ENCODE measurements at regions not wholly inside any gene's neighbourhood (a gene's known extent, or its start where the extent isn't known, plus 50 kb on each side); places are given as distances from the start of the nearest gene placed in this dataset.

- DNase-seq (ENCODE audit: low spot score) = no peak
- Histone ChIP-seq H3K27ac (ENCODE audit: low read depth, low read length, poor library complexity, severe bottlenecking) (no peak overlapping the region), H3K79me2 (ENCODE audit: insufficient read depth, low read depth, low read length) (no peaks in the 10 kb centered on the region), H3K36me3 (ENCODE audit: insufficient read depth, low read length) (no peaks in the 10 kb centered on the region), H4K20me1 (ENCODE audit: insufficient read depth, low read length) (no peaks in the 10 kb centered on the region), H3K9me2 (ENCODE audit: insufficient read depth, low read length) (no peaks in the 10 kb centered on the region), H2AFZ (ENCODE audit: low read length) (no peak overlapping the region), H3K4me1 (ENCODE audit: insufficient read depth, low read length, poor library complexity, severe bottlenecking) (no peaks in the 10 kb centered on the region), H3K4me3 (ENCODE audit: low read depth, low read length, poor library complexity, severe bottlenecking) (no peak overlapping the region), H3K9me3 (ENCODE audit: low read length) (no peaks in the 10 kb centered on the region), H3K4me2 (ENCODE audit: low read length) (no peak overlapping the region)
- CTCF ChIA-PET (ENCODE audit: unreplicated experiment) = no interaction called here
- POLR2A ChIA-PET = no interaction called here
- no TSS peak for BruUV-seq (replicated peaks)
- intact Hi-C loops (cut with micrococcal nuclease; ENCODE audit: unreplicated experiment) = no loop called here
- no peak for TF ChIP-seq EZH2phosphoT487 (IDR thresholded peaks at IDR 0.05; ENCODE audit: borderline replicate concordance, low read depth, low read length)
Measured at GRCh38 chr20:60961551-60961950, 290.5 kb upstream of the CDH4 start.

- ChIA-PET POLR2A (no interaction called here), CTCF (ENCODE audit: unreplicated experiment) (no interaction called here)
- no peak overlapping the region for H3K27ac ChIP-seq (ENCODE audit: low read depth, low read length, poor library complexity, severe bottlenecking)
- H3K79me2 ChIP-seq (ENCODE audit: insufficient read depth, low read depth, low read length) = no peaks in the 10 kb centered on the region
- DNase-seq (ENCODE audit: low spot score) = no peak
- no peaks in the 10 kb centered on the region for H4K20me1 ChIP-seq (ENCODE audit: insufficient read depth, low read length)
- no peaks in the 10 kb centered on the region for H3K9me3 ChIP-seq (ENCODE audit: low read length)
- H3K9me2 ChIP-seq (ENCODE audit: insufficient read depth, low read length) = no peaks in the 10 kb centered on the region
- H3K4me2 ChIP-seq (ENCODE audit: low read length) = no peak overlapping the region
- no peaks in the 10 kb centered on the region for H3K4me1 ChIP-seq (ENCODE audit: insufficient read depth, low read length, poor library complexity, severe bottlenecking)
- H2AFZ ChIP-seq (ENCODE audit: low read length) = no peak overlapping the region
- no peak overlapping the region for H3K4me3 ChIP-seq (ENCODE audit: low read depth, low read length, poor library complexity, severe bottlenecking)
- no peaks in the 10 kb centered on the region for H3K36me3 ChIP-seq (ENCODE audit: insufficient read depth, low read length)
- intact Hi-C loops (cut with micrococcal nuclease; ENCODE audit: unreplicated experiment) = no loop called here
- no peak for TF ChIP-seq EZH2phosphoT487 (IDR thresholded peaks at IDR 0.05; ENCODE audit: borderline replicate concordance, low read depth, low read length)
- no peak for TF ChIP-seq CTCF (conservative IDR thresholded peaks at IDR 0.05; ENCODE audit: low read length)
- BruUV-seq (replicated peaks) = no TSS peak
Measured at GRCh38 chr20:60962367-60963045, 289.6 kb upstream of the CDH4 start.

DNA sequence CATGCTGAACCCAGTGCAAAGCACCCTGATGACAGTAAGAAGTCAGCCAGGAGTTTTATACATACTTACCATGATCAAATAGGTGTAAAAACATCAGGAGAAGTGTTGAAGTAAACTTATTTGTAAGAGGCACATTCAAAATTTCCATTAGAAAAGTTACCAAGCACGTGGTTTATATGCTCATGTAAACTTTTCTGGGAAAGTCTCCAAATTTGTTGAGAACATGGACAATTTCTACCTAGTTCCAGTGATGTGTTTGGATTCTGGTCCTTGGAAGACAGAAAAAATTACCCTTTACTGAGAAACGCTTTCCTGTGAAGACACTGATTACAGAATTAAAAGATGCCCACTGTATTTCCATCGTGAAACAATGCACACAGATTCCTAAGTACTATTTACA is 288.9 kb upstream of the CDH4 start:
- intact Hi-C loops (cut with micrococcal nuclease; ENCODE audit: unreplicated experiment) = no loop called here
- BruUV-seq (replicated peaks) = no TSS peak
- Histone ChIP-seq H3K36me3 (ENCODE audit: insufficient read depth, low read length) (no peaks in the 10 kb centered on the region), H3K79me2 (ENCODE audit: insufficient read depth, low read depth, low read length) (no peaks in the 10 kb centered on the region), H3K4me3 (ENCODE audit: low read depth, low read length, poor library complexity, severe bottlenecking) (no peak overlapping the region), H3K9me2 (ENCODE audit: insufficient read depth, low read length) (no peaks in the 10 kb centered on the region), H3K4me2 (ENCODE audit: low read length) (no peak overlapping the region), H4K20me1 (ENCODE audit: insufficient read depth, low read length) (no peaks in the 10 kb centered on the region), H3K9me3 (ENCODE audit: low read length) (no peaks in the 10 kb centered on the region), H3K4me1 (ENCODE audit: insufficient read depth, low read length, poor library complexity, severe bottlenecking) (no peaks in the 10 kb centered on the region), H2AFZ (ENCODE audit: low read length) (no peak overlapping the region), H3K27ac (ENCODE audit: low read depth, low read length, poor library complexity, severe bottlenecking) (no peak overlapping the region)
- CTCF ChIA-PET (ENCODE audit: unreplicated experiment) = no interaction called here
- no peak for DNase-seq (ENCODE audit: low spot score)
- POLR2A ChIA-PET = no interaction called here
- TF ChIP-seq CTCF (conservative IDR thresholded peaks at IDR 0.05; ENCODE audit: low read length) = no peak
- no peak for TF ChIP-seq EZH2phosphoT487 (IDR thresholded peaks at IDR 0.05; ENCODE audit: borderline replicate concordance, low read depth, low read length)

All from OCI-LY7 (cell line).